Activated CD8-positive, alpha-beta memory T cell treated with anti-CD3 and anti-CD28 coated beads for 1 hour (primary cell): ENCODE measurements at regions not wholly inside any gene's neighbourhood (a gene's known extent, or its start where the extent isn't known, plus 50 kb on each side); places are given as distances from the start of the nearest gene placed in this dataset.

Experiments used
- DNase-seq, 2 donors: peaks; one replicate each; pipeline ENCODE4 v3.0.0-alpha.2; 2020; ENCODE audit warnings: low read depth in 1 of 2; ENCODE audit errors: extremely low read depth in 1 of 2

GRCh38 chr2:147479358-147479757 lies 365.5 kb upstream of the ACVR2A start:
- DNase-seq = no peak

GRCh38 chr2:147473075-147473474 lies 371.8 kb upstream of the ACVR2A start:
- DNase-seq = no peak

GRCh38 chr2:147471126-147471525 lies 373.7 kb upstream of the ACVR2A start:
- DNase-seq = no peak

- DNase-seq = no peak
Measured at GRCh38 chr2:147469471-147469870, 375.4 kb upstream of the ACVR2A start.

GRCh38 chr2:147468963-147469362 lies 375.9 kb upstream of the ACVR2A start:
- no peak for DNase-seq

GRCh38 chr2:147468349-147468748 lies 376.5 kb upstream of the ACVR2A start:
- DNase-seq = no peak

- DNase-seq = no peak
Measured at GRCh38 chr2:147467441-147467840, 377.4 kb upstream of the ACVR2A start.

GRCh38 chr2:147464737-147465357 lies 380.0 kb upstream of the ACVR2A start:
- DNase-seq = no peak

- no peak for DNase-seq
Measured at GRCh38 chr2:147463881-147464520, 380.8 kb upstream of the ACVR2A start.

- DNase-seq = no peak
Measured at GRCh38 chr2:147460155-147460554, 384.7 kb upstream of the ACVR2A start.

GRCh38 chr2:147456779-147457178 lies 388.1 kb upstream of the ACVR2A start:
- DNase-seq = no peak

GRCh38 chr2:147451902-147452515 lies 392.8 kb upstream of the ACVR2A start:
- DNase-seq = no peak

- no peak for DNase-seq
Measured at GRCh38 chr2:147450661-147451510, 393.9 kb upstream of the ACVR2A start.

GRCh38 chr2:147449323-147449991 lies 395.4 kb upstream of the ACVR2A start:
- DNase-seq = no peak

- no peak for DNase-seq
Measured at GRCh38 chr2:147442816-147443215, 402.0 kb upstream of the ACVR2A start.

- no peak for DNase-seq
Measured at GRCh38 chr2:147441182-147441581, 403.6 kb upstream of the ACVR2A start.

- no peak for DNase-seq
Measured at GRCh38 chr2:147440734-147441133, 404.1 kb upstream of the ACVR2A start.

- no peak for DNase-seq
Measured at GRCh38 chr2:147439986-147440385, 404.8 kb upstream of the ACVR2A start.

- DNase-seq = no peak
Measured at GRCh38 chr2:147438882-147439281, 405.9 kb upstream of the ACVR2A start.

- DNase-seq = no peak
Measured at GRCh38 chr2:147433822-147434221, 411.0 kb upstream of the ACVR2A start.

- no peak for DNase-seq
Measured at GRCh38 chr2:147430408-147430807, 414.4 kb upstream of the ACVR2A start.
